ENCODE measurements at regions not wholly inside any gene's neighbourhood (a gene's known extent, or its start where the extent isn't known, plus 50 kb on each side); places are given as distances from the start of the nearest gene placed in this dataset.

DNA sequence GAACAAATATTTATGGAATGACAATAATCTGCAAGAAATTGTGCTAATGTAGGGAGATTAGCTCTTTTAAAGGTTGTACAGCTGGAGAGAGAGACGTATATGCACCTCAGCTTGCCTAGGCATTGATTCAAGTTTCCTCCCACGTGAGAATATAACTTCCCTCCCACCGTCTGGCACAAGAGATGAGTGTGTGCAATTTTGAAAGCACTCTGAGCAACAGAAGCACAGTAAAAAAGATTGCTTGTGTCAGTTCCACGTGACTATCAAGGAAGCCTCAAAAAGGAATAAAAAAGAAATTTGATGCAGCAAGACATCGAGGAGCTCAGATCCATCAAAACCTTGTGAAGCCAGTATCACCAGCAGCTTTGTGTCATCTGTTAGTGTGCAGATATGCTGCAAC is 435.3 kb downstream of the TUSC7 start:
- BruUV-seq (replicated peaks) = no TSS peak
- Histone ChIP-seq H3F3A (ENCODE audit: insufficient read depth, low read depth) (no peaks in the 10 kb centered on the region), H3K4me2 (no peak overlapping the region), H3K9me3 (ENCODE audit: insufficient read depth, low read depth) (no peaks in the 10 kb centered on the region), H3K9me2 (ENCODE audit: insufficient read depth) (no peaks in the 10 kb centered on the region), H3K36me3 (ENCODE audit: low read depth) (no peaks in the 10 kb centered on the region), H3K79me2 (ENCODE audit: low read depth) (no peaks in the 10 kb centered on the region), H3K4me3 (no peak overlapping the region), H3K27ac (no peak overlapping the region), H4K20me1 (ENCODE audit: insufficient read depth) (no peaks in the 10 kb centered on the region), H3K4me1 (replicated peaks; ENCODE audit: insufficient read depth) (no peaks in the 10 kb centered on the region), H3K27me3 (ENCODE audit: insufficient read depth, low read depth) (no peaks in the 10 kb centered on the region), H2AFZ (no peak overlapping the region)
- TF ChIP-seq, protein P1, sequence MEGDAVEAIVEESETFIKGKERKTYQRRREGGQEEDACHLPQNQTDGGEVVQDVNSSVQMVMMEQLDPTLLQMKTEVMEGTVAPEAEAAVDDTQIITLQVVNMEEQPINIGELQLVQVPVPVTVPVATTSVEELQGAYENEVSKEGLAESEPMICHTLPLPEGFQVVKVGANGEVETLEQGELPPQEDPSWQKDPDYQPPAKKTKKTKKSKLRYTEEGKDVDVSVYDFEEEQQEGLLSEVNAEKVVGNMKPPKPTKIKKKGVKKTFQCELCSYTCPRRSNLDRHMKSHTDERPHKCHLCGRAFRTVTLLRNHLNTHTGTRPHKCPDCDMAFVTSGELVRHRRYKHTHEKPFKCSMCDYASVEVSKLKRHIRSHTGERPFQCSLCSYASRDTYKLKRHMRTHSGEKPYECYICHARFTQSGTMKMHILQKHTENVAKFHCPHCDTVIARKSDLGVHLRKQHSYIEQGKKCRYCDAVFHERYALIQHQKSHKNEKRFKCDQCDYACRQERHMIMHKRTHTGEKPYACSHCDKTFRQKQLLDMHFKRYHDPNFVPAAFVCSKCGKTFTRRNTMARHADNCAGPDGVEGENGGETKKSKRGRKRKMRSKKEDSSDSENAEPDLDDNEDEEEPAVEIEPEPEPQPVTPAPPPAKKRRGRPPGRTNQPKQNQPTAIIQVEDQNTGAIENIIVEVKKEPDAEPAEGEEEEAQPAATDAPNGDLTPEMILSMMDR (conservative IDR thresholded peaks at IDR 0.05) = no peak
- no peak for DNase-seq
- ChIA-PET CTCF (no interaction called here), POLR2A (ENCODE audit: unreplicated experiment) (no interaction called here)
- intact Hi-C loops (cut with micrococcal nuclease; ENCODE audit: unreplicated experiment) = no loop called here

GRCh38 chr3:117145677-117146076 is 436.1 kb downstream of the TUSC7 start:
- Histone ChIP-seq H4K20me1 (ENCODE audit: insufficient read depth) (no peaks in the 10 kb centered on the region), H3K27me3 (ENCODE audit: insufficient read depth, low read depth) (no peaks in the 10 kb centered on the region), H3K27ac (no peak overlapping the region), H2AFZ (no peak overlapping the region), H3K9me3 (ENCODE audit: insufficient read depth, low read depth) (no peaks in the 10 kb centered on the region), H3F3A (ENCODE audit: insufficient read depth, low read depth) (no peaks in the 10 kb centered on the region), H3K4me1 (replicated peaks; ENCODE audit: insufficient read depth) (no peaks in the 10 kb centered on the region), H3K4me2 (no peak overlapping the region), H3K9me2 (ENCODE audit: insufficient read depth) (no peaks in the 10 kb centered on the region), H3K4me3 (no peak overlapping the region), H3K79me2 (ENCODE audit: low read depth) (no peaks in the 10 kb centered on the region), H3K36me3 (ENCODE audit: low read depth) (no peaks in the 10 kb centered on the region)
- ChIA-PET CTCF (no interaction called here), POLR2A (ENCODE audit: unreplicated experiment) (no interaction called here)
- DNase-seq = no peak
- intact Hi-C loops (cut with micrococcal nuclease; ENCODE audit: unreplicated experiment) = no loop called here
- TF ChIP-seq, protein P1 (conservative IDR thresholded peaks at IDR 0.05) = no peak
- TF ChIP-seq EZH2 (IDR thresholded peaks at IDR 0.05; ENCODE audit: low read depth) = no peak
- no TSS peak for BruUV-seq (replicated peaks)

DNA sequence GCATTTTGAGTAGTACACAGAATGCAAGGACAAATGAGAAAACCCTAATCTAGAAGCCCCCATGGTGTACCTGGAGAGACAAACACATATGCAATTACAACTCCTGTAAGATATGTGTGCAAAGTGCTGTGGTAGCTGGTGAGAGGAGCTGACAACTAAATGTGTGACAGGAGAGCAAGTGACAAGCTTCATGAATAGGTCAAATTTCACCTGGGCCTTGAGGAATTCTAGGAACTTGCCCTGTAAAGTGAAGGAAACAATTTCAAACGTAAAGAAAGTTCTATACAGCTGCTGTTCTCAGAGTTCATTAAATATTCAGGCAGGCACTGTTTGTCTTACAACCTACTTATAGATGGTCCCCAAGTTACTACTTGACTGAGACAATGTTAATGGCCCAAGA is 437.0 kb downstream of the TUSC7 start:
- no peaks in the 10 kb centered on the region for H3K36me3 ChIP-seq (ENCODE audit: low read depth)
- no peak overlapping the region for H3K4me2 ChIP-seq
- no peaks in the 10 kb centered on the region for H3K79me2 ChIP-seq (ENCODE audit: low read depth)
- no peaks in the 10 kb centered on the region for H3F3A ChIP-seq (ENCODE audit: insufficient read depth, low read depth)
- no peaks in the 10 kb centered on the region for H3K27me3 ChIP-seq (ENCODE audit: insufficient read depth, low read depth)
- H3K9me2 ChIP-seq (ENCODE audit: insufficient read depth) = no peaks in the 10 kb centered on the region
- BruUV-seq (replicated peaks) = no TSS peak
- H3K4me1 ChIP-seq (replicated peaks; ENCODE audit: insufficient read depth) = no peaks in the 10 kb centered on the region
- intact Hi-C loops (cut with micrococcal nuclease; ENCODE audit: unreplicated experiment) = no loop called here
- TF ChIP-seq, protein P1 (conservative IDR thresholded peaks at IDR 0.05) = no peak
- TF ChIP-seq EZH2 (IDR thresholded peaks at IDR 0.05; ENCODE audit: low read depth) = no peak
- no peak overlapping the region for H3K4me3 ChIP-seq
- no peak for DNase-seq
- no peak overlapping the region for H2AFZ ChIP-seq
- ChIA-PET CTCF (no interaction called here), POLR2A (ENCODE audit: unreplicated experiment) (no interaction called here)
- H3K27ac ChIP-seq = no peak overlapping the region
- no peaks in the 10 kb centered on the region for H3K9me3 ChIP-seq (ENCODE audit: insufficient read depth, low read depth)
- H4K20me1 ChIP-seq (ENCODE audit: insufficient read depth) = no peaks in the 10 kb centered on the region

Data from PC-9 (cell line).